GM21423 (cell line): ENCODE measurements at regions not wholly inside any gene's neighbourhood (a gene's known extent, or its start where the extent isn't known, plus 50 kb on each side); places are given as distances from the start of the nearest gene placed in this dataset.

ENCODE experiments used
- ATAC-seq: cut with Tn5 transposase; IDR thresholded peaks from one replicate; pipeline ENCODE4 v1.9.1; 2021; ENCODE audit warnings: mild to moderate bottlenecking, moderate library complexity; ENCODE audit not compliant: unreplicated experiment

- no peak for ATAC-seq
These were observed 52.4 kb upstream of the AGPS start for GRCh38 chr2:177340158-177340557.

GRCh38 chr2:177342736-177343135, 49.8 kb upstream of the AGPS start:
- ATAC-seq, result no peak
